H1 (cell line): ENCODE measurements at regions not wholly inside any gene's neighbourhood (a gene's known extent, or its start where the extent isn't known, plus 50 kb on each side); places are given as distances from the start of the nearest gene placed in this dataset.

Experiments used
- ATF3 ChIP-seq: IDR thresholded peaks from 2 replicates; pipeline ENCODE4 v1.6.1; 2011; ENCODE audit warnings: low read depth, mild to moderate bottlenecking, low read length; ENCODE audit not compliant: insufficient read depth
- CHD2 ChIP-seq: IDR thresholded peaks from 2 replicates; pipeline ENCODE4 v1.6.1; 2012; ENCODE audit warnings: low read length, improper control_type of control experiment
- CTCF ChIP-seq, 3 experiments: IDR thresholded peaks; 1 replicate in 2 of 3; 2 replicates in 1 of 3; pipeline versions ENCODE4 v1.5.1 to v1.6.1; 2011; ENCODE audit warnings: low read length in 3 of 3, mild to moderate bottlenecking in 3 of 3, inconsistent platforms in 2 of 3, low read depth in 1 of 3, moderate library complexity in 1 of 3; ENCODE audit not compliant: insufficient read depth in 1 of 3; ENCODE audit errors: control extremely low read depth in 1 of 3
- MAFK ChIP-seq: IDR thresholded peaks from 2 replicates; pipeline ENCODE4 v1.6.1; 2012; ENCODE audit warnings: low read depth, mild to moderate bottlenecking, improper control_type of control experiment, low read length
- POLR2A ChIP-seq, 2 experiments: IDR thresholded peaks; 1 replicate in 1 of 2; 2 replicates in 1 of 2; pipeline ENCODE4 v1.6.1; 2011; ENCODE audit warnings: low read depth in 2 of 2, low read length in 2 of 2, mild to moderate bottlenecking in 2 of 2; ENCODE audit errors: control extremely low read depth in 1 of 2
- RAD21 ChIP-seq, 2 experiments: IDR thresholded peaks in 1 of 2; conservative IDR thresholded peaks in 1 of 2; 2 replicates each; pipeline ENCODE4 v1.6.1; 2011; ENCODE audit warnings: low read depth in 2 of 2, low read length in 2 of 2, improper control_type of control experiment in 1 of 2, inconsistent platforms in 1 of 2, mild to moderate bottlenecking in 1 of 2, moderate library complexity in 1 of 2
- RFX5 ChIP-seq: IDR thresholded peaks from 2 replicates; pipeline ENCODE4 v1.6.1; 2011; ENCODE audit warnings: low read depth, low read length, improper control_type of control experiment, borderline replicate concordance
- SUZ12 ChIP-seq: fragments of 200-600 bp; sonication (generic); IDR thresholded peaks from 2 replicates; pipeline ENCODE4 v1.6.1; 2012; ENCODE audit warnings: mild to moderate bottlenecking, inconsistent platforms, low read length, moderate library complexity, mixed read lengths

GRCh38 chr1:58017641-58018040, 528.9 kb downstream of the OMA1 start:
- TF ChIP-seq POLR2A (IDR thresholded peaks at IDR 0.05; ENCODE audit: control extremely low read depth in 1 of 2, low read depth in 2 of 2, low read length in 2 of 2) (no peak), CHD2 (no peak), CTCF (IDR thresholded peaks at IDR 0.05; ENCODE audit: control extremely low read depth in 1 of 3, insufficient read depth in 1 of 3, low read depth in 1 of 3, low read length in 3 of 3) (peak in 2 of 3 experiments; percentile 17 to 29; a peak in 2 of 4 replicates), RFX5 (no peak), SUZ12 (no peak), MAFK (no peak), ATF3 (no peak), RAD21 (IDR thresholded peaks at IDR 0.05 in 1 of 2, conservative IDR thresholded peaks at IDR 0.05 in 1 of 2; ENCODE audit: low read depth in 2 of 2, low read length in 2 of 2) (peak; percentile 51 to 61)
